GM12865 (cell line): ENCODE measurements at regions not wholly inside any gene's neighbourhood (a gene's known extent, or its start where the extent isn't known, plus 50 kb on each side); places are given as distances from the start of the nearest gene placed in this dataset.

Source experiments
- DNase-seq: peaks from one replicate; pipeline ENCODE4 v3.0.0; 2010; ENCODE audit warnings: low read depth
- H3K4me3 ChIP-seq: 2 replicates; pipeline ENCODE4 v1.5.1; 2011; ENCODE audit warnings: mild to moderate bottlenecking, low read depth, low read length, control low read depth
- TF ChIP-seq, protein P1 (sequence below): IDR thresholded peaks from 2 replicates; pipeline ENCODE4 v1.5.1; 2011; ENCODE audit warnings: low read length, control low read depth, low read depth, inconsistent platforms; ENCODE audit not compliant: insufficient read depth; ENCODE audit errors: missing control alignments

DNA sequence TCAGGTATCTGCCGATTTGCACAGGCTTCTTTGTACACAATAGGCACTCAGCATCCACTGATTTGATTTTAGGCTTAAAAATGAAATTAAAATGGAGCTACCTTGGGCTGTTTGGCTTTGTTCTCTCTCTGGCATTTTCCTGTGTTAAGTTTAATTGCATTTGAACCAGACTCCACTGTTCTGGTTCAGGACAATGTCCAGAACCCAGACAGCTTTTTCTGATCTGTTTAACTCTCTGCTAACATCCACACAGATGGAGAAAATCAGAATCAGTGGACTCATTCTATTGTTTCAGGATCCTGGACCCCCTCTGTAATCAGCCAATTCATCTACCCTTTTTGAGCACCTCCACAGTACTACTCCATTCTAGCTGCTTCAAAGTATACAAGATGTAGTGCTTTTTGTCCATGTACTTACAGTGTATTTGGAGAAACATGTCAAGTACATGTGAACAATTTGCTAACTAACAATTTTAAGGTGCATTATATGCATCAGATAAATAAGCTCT, 248.1 kb downstream of the PTBP2 start:
- no peak for DNase-seq
- H3K4me3 ChIP-seq, result no peak overlapping the region
- TF ChIP-seq, protein P1, sequence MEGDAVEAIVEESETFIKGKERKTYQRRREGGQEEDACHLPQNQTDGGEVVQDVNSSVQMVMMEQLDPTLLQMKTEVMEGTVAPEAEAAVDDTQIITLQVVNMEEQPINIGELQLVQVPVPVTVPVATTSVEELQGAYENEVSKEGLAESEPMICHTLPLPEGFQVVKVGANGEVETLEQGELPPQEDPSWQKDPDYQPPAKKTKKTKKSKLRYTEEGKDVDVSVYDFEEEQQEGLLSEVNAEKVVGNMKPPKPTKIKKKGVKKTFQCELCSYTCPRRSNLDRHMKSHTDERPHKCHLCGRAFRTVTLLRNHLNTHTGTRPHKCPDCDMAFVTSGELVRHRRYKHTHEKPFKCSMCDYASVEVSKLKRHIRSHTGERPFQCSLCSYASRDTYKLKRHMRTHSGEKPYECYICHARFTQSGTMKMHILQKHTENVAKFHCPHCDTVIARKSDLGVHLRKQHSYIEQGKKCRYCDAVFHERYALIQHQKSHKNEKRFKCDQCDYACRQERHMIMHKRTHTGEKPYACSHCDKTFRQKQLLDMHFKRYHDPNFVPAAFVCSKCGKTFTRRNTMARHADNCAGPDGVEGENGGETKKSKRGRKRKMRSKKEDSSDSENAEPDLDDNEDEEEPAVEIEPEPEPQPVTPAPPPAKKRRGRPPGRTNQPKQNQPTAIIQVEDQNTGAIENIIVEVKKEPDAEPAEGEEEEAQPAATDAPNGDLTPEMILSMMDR, result no peak

DNA sequence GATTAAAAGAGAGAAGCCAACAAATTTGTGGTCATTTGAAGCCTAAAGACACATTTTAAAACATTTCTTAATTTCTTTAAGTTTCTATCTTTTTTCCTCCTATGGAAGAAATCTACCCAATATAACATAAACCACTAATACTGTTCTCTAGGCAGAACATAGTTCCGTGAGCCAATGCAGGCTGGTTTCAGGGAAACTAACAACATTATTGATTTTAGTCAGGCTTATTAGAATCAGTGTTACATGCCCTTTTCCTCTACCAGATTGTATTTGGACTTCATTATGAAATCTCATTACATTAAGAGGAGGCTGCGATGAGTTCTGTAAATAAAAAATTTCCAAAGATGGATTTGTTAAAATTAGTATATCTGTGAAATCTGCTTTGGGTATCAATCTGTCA, 249.9 kb downstream of the PTBP2 start:
- TF ChIP-seq, protein P1, result no peak
- no peak overlapping the region for H3K4me3 ChIP-seq
- no peak for DNase-seq

DNA sequence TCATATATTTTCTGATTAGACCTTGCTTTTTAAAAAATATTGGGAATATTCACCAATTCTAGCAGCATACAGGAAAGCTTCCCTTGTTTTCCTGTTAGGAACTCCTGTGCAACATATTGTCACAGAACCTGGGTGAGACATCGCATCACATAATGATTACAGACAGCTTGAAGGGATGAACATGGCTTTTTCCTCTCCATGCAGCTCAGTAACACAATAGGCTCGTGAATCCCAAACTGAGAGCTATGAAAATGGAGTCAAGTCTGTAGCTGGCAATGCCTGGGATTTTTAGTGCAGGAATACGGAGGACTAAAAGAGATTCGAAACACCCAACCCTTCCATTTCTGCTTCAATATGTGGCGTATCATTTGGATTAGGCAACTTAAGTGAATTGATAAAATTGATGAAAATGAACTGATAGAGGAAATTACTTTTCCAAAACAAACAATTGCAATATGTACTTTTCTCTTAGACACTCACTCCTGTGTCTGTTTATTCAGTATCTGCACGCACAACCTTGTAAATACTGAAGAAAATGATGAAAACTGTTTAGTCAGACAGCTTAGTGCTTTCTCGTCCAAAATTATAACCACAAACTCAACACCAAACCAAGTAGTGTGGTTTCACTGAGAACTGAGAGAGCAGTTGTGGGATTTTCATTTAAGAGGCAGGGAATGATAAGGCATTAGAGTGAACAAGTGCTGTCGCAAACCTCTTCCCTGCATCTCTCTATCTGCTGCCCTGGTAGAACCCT, 250.4 kb downstream of the PTBP2 start:
- DNase-seq, result peak; percentile 26
- no peak overlapping the region for H3K4me3 ChIP-seq
- TF ChIP-seq, protein P1, result no peak

DNA sequence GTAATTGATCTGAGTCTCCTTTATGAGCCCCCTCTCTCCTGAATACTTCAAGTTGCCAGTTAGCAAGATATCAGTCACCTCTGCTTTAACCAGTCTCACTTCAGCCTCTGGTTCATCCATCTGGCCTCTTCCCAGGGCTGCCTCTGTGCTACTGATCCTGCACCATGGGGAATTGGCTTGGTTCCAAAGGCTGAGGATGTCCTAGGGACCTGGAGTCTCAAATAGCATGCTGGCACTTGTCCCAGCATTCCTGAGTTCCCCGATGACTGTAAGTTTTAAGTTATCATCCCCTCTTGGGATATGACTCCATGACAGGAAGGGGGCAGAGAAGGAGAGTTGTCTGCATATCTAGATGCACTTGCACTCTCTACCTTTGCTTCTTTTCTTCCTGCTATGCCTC, 252.0 kb downstream of the PTBP2 start:
- DNase-seq, result no peak
- TF ChIP-seq, protein P1, result no peak
- no peak overlapping the region for H3K4me3 ChIP-seq

DNA sequence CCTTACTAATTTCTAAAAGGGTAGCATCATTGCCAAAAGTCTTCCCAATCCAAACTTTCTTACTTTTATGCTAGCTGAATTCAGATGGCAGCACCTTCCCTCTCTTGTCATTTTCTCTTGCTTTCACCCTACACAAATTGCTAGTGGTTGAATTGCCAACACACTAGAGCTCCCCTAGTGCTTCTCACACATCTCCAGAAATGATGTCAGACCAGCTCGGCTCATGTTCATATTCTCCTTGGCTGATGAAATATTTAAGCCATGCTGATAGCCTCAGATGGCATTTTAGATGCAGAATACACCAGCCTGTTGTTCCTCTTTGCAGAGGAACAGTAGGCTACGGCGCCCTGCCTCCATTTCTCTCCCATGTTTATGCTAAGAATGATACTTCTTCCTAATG, 256.9 kb downstream of the PTBP2 start:
- TF ChIP-seq, protein P1, result no peak
- no peak overlapping the region for H3K4me3 ChIP-seq
- no peak for DNase-seq

DNA sequence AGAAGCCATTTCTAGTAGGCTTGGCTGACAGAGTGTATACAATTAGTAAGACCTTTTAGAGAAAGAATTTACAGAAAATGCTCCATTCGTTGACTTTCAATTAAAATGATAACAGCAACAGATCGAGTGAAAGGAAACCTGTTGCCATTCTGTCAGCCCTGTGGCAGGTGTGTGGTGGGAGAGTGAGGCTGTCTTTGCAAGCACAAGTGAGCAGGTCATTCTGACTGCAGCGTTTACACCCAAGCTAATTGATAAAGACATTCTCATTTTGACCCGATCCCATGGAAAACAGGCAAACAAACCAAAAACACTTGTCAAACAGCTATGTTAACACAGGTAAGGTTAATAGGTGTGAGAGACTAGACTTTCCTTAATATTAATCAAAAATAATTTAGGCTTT, 257.3 kb downstream of the PTBP2 start:
- TF ChIP-seq, protein P1, result no peak
- DNase-seq, result no peak
- no peak overlapping the region for H3K4me3 ChIP-seq
